HG03139 (cell line): ENCODE measurements at regions not wholly inside any gene's neighbourhood (a gene's known extent, or its start where the extent isn't known, plus 50 kb on each side); places are given as distances from the start of the nearest gene placed in this dataset.
"Not testable (repeated sequence)": the region's sequence is repeated elsewhere in the genome, so short reads cannot be mapped to it uniquely, and the experiment has no call there.

Experiments used
- ATAC-seq: cut with Tn5 transposase; IDR thresholded peaks from one replicate; pipeline ENCODE4 v1.9.1; 2021; ENCODE audit not compliant: unreplicated experiment

DNA sequence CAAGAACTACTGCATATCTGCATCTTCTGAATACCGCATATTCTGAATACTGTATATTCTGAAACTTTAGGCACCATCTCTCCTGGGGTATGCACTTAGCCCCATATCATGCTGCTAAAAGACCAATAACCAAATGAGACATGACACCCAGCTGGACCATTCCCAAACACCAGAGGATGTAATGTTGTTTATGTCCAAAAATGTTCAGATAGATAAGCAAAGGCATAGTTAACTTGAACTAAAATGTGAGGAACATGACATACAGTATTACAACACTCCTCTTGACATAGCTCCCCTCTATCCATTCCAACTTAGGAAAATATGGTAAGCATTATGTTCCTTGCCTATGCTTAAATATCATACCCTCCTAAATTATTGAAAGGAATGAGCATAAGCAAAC lies 127.3 kb downstream of the TENT5A start:
- no peak for ATAC-seq

DNA sequence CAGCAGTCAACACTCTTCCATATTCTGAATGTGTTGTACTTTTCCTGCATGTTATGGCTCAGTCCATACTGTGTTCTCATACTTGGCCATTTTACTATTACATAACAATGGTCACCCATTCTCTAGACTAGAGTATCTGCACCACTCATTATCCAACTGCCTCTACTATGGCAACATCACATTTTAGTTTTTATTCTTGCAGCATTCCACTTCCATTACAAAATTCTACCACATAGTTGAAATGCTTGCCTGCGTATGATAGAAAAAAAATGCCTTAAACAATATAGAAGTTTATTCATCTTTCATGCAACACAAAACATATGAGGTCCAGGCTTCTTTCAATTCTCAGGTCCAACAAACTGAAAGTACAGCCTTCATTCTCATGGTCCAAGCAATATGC lies 128.0 kb downstream of the TENT5A start:
- no peak for ATAC-seq

DNA sequence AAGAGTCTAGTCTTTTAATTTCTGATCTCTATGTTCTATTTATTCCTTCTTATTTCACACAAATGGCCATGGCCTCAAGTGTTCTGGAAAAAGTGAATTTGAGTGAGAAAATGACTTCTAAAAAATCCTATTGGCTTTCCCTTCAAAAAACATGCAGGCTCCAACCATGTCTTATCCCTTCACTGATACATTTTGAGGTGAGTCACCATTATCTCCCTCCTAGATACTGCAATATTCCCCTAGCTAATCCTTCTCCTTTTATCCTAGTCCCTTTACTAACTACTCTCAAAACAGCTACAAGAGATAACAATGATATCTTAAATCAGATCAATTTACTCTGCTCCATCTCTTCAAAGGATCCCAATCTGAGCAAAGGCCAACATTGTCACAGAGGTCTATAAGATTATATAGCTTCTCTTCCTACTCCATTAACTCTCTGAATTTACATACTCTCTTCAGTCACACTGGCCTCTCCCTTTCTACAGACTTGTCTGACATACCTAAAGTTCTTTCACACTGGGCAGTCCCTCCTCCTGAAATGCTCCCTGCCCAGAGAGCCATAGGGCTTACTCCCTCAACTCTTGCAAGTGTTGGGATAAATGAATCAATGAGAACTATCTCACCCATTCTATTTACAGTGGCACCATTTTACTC lies 129.2 kb downstream of the TENT5A start:
- no peak for ATAC-seq

- no peak for ATAC-seq
Observed at GRCh38 chr6:81621816-81622395, 130.6 kb downstream of the TENT5A start.

DNA sequence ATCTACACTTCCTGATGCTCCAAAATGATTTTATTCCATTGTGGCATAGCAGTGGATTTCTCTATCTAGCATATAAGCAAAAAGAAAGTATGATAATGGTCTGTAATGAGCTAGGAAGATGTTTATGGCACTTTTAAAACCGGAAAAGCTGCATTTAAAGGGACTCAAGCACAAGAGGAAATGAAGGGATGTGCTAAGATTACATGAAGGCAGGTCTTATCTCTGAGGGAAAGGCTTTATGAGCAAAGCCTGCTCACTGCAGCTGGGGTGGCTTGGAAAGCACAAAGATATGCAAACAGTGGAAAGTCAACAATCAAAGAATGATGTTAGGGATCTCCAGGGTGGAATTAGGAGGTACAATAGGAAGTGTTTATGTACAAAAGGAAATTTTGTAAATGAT lies 138.2 kb downstream of the TENT5A start:
- no peak for ATAC-seq

DNA sequence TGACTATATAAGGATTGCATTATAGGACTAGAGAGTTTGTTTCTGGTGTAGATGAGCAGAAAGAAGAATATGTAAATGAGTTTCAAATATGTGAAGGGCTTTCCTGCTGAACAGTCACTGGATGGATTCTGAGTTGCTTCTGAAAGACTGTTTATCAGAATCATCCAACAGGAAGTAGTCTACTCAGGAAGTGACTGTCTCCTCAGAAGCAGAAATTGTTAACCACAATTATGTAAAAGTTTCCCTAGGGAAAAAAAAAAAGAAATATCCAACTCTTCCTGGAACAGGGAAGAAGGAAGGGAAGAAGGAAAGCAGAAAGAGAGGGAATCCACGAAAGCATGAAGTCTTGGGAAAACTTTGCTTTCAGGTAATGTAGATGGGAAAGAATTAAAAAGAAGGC lies 138.9 kb downstream of the TENT5A start:
- no peak for ATAC-seq

GRCh38 chr6:81612136-81612535 lies 140.3 kb downstream of the TENT5A start:
- ATAC-seq: no peak

- ATAC-seq: no peak
Observed at GRCh38 chr6:81609736-81610135, 142.7 kb downstream of the TENT5A start.

- ATAC-seq: no peak
Observed at GRCh38 chr6:81608776-81609175, 143.7 kb downstream of the TENT5A start.

GRCh38 chr6:81606965-81607381 lies 145.5 kb downstream of the TENT5A start:
- no peak for ATAC-seq

- ATAC-seq: no peak
Observed at GRCh38 chr6:81605526-81605925, 147.0 kb downstream of the TENT5A start.

- ATAC-seq: no peak
Observed at GRCh38 chr6:81601918-81602317, 150.6 kb downstream of the TENT5A start.

- ATAC-seq: not testable (repeated sequence)
Observed at GRCh38 chr6:81600488-81600887, 152.0 kb downstream of the TENT5A start.

DNA sequence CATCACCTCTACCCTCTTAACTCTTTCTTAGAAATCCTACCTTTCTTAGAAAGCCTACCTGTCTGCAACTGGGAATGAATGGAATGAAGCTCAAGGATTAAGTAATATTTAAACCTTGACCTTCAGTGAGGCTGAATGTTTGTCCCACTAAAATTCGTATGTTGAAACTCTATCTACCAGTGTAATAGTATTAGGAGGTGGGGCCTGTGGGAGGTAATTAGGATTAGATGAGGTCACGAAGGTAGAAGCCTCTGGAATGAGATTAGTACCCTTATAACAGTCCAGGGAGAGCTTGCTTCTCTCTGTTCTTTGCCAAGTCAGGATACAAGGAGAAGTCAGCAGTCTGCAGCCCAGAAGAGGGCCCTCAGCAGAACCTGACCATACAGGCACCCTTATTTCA lies 158.0 kb downstream of the TENT5A start:
- ATAC-seq: no peak

- no peak for ATAC-seq
Observed at GRCh38 chr6:81590314-81590691, 162.2 kb downstream of the TENT5A start.

DNA sequence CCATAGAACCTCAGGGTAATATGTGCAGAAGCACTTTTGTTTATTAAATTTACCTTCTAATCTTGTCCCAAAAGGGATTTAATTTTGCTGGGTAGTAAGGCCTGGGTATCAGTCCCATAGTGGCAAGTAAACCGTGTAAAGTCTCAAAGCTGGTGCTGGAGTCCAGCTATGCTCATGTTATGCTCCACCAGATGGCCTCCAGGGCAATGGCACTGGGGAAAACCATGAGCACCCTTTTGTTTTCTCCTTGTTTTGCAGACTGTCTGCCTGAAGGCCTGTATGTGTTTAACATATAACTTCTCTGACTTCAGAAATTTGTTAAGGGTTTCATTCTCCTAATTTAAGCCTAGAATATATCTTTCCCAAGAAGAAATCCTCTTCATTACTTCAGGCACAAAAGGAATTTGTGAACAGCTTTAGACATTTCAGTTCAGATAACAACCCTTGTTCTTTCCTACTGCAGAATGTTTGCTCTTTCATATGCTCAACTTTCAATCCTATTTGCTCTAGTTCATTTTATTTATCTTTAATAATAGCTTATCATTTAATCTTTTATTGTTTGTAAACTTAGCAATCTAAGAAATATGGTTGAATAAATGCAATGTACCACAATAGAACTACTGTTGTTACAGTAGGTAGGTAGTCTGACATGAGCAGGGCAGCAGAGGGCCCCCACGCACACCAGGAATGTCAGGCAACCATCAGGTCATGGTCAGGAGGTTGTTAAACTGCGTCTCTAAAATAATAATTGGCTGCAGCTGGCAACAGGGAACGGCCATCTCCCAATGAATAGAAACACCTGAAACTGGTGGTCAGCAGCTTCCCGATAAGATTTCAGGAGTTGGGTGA lies 162.8 kb downstream of the TENT5A start:
- no peak for ATAC-seq

GRCh38 chr6:81585686-81586085 lies 166.8 kb downstream of the TENT5A start:
- ATAC-seq: not testable (repeated sequence)

DNA sequence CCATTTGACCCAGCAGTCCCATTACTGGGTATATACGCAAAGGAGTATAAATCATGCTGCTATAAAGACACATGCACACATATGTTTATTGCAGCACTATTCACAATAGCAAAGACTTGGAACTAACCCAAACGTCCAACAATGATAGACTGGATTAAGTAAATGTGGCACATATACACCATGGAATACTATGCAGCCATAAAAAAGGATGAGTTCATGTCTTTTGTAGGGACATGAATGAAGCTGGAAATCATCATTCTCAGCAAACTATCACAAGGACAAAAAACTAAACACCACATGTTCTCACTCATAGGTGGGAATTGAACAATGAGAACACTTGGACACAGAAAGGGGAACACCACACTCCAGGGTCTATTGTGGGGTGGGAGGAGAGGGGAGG lies 168.3 kb downstream of the TENT5A start:
- not testable (repeated sequence) for ATAC-seq

DNA sequence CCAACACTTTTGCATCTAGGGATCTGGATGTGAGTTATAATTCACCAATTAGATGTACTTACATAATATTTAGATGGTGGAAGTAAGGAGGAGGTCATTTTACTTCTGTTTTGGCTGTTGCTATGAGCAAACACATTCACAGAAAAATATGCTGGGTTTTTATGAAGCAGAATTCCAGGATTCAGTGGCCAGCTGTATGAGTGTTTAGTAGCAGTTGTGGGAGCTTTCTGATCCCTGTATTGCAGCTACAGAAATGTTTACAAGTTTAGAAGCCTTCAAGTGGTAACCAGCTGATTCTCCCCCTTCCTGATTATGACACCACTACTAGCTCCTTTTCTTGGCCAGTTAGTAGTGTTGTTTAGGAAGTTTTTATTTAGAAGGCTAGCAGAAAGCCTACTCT lies 177.0 kb downstream of the TENT5A start:
- no peak for ATAC-seq

- ATAC-seq: no peak
Observed at GRCh38 chr6:81572020-81572419, 180.5 kb downstream of the TENT5A start.

DNA sequence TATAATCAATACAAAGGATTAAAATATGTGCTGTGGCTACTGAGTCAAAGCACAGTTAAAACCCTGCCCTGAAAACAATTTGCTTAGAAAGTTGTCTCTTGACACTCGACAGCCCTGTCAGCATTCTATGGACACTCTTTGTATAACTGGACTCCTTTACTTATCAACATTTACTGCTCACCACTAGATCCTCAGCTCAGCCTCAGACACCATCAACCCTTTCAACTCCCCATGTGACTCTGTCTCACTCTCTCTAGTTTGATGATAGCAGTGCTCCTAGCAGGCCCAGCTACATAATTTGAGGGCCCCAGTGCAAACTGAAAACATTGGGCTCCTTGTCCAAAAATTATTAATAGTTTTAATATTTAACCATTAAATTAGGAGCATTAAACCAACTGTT lies 181.8 kb downstream of the TENT5A start:
- ATAC-seq: no peak

DNA sequence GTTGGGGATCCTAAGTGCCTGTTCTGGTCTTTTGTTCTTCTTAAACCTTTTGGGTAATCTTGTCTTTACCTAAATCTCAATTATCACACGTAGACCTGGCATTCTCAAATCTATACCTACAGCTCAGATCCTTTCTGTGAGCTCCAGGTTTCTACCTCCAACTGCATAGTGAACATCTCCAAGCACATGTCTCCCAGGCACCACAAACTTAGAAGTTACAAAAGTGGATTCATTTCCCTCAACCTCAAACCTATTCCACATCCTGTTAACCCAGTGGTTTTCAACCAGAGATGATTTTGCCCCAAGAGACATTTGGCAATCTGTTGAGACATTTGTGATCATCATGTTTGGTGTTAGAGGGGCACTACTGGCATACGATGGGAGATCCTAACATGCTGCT lies 183.5 kb downstream of the TENT5A start:
- no peak for ATAC-seq
